H1 (cell line): ENCODE measurements at regions not wholly inside any gene's neighbourhood (a gene's known extent, or its start where the extent isn't known, plus 50 kb on each side); places are given as distances from the start of the nearest gene placed in this dataset.

Experiments
- CTCF ChIA-PET: fragments of 300-600 bp; sonication (Branson Sonifier 250); formaldehyde crosslinking; loops from one replicate; lab custom pipeline; 2021; ENCODE audit not compliant: partially characterized antibody; lab: Charles Lee
- POLR2A ChIA-PET: fragments of 300-600 bp; sonication (Branson Sonifier 250); formaldehyde crosslinking; loops from one replicate; lab custom pipeline; 2021; ENCODE audit warnings: inconsistent platforms; ENCODE audit not compliant: partially characterized antibody; lab: Charles Lee
- DNase-seq, 2 experiments: peaks; one replicate each; pipeline versions ENCODE4 v3.0.0 to v3.0.0-alpha.2; 2010 to 2022; ENCODE audit warnings: low spot score in 2 of 2, low read depth in 1 of 2, mixed read lengths in 1 of 2
- FAIRE-seq: peaks from 2 replicates; lab custom pipeline; 2011; peaks lifted over from hg19 to GRCh38; lab: Jason Lieb, UNC
- H2AFZ ChIP-seq: 2 replicates; pipeline ENCODE4 v1.8.1; 2012; ENCODE audit warnings: low read length, inconsistent platforms
- H2AK5ac ChIP-seq: 2 replicates; pipeline ENCODE4 v1.6.1; 2013; ENCODE audit warnings: low read depth, low read length
- H2BK120ac ChIP-seq: replicated peaks from 2 replicates; pipeline ENCODE3; 2013; ENCODE audit warnings: low read depth, low read length, inconsistent platforms
- H2BK12ac ChIP-seq: 2 replicates; pipeline ENCODE4 v1.6.1; 2013; ENCODE audit warnings: low read depth, low read length
- H2BK15ac ChIP-seq: 2 replicates; pipeline ENCODE4 v1.6.1; 2013; ENCODE audit warnings: low read length
- H2BK20ac ChIP-seq: 2 replicates; pipeline ENCODE4 v1.6.1; 2013; ENCODE audit warnings: low read length
- H2BK5ac ChIP-seq: 2 replicates; pipeline ENCODE4 v1.6.1; 2013; ENCODE audit warnings: low read depth, low read length
- H3K14ac ChIP-seq: 2 replicates; pipeline ENCODE4 v1.6.1; 2013; ENCODE audit warnings: inconsistent platforms; ENCODE audit not compliant: insufficient read length
- H3K18ac ChIP-seq: 2 replicates; pipeline ENCODE4 v1.6.1; 2013; ENCODE audit warnings: low read length; ENCODE audit errors: extremely low read depth
- H3K23ac ChIP-seq: 2 replicates; pipeline ENCODE4 v1.6.1; 2013; ENCODE audit warnings: inconsistent platforms; ENCODE audit not compliant: insufficient read length
- H3K23me2 ChIP-seq: 2 replicates; pipeline ENCODE4 v1.6.1; 2013; ENCODE audit warnings: low read depth, low read length
- H3K27ac ChIP-seq: 2 replicates; pipeline ENCODE4 v1.6.1; 2011; ENCODE audit warnings: low read depth, low read length, inconsistent platforms
- H3K27me3 ChIP-seq, 4 experiments: replicated peaks in 1 of 4; 1 replicate in 1 of 4; 2 replicates in 3 of 4; pipeline versions ENCODE4 v1.6.1 to v1.8.1; 2011 to 2013; ENCODE audit warnings: low read length in 3 of 4, mild to moderate bottlenecking in 3 of 4, inconsistent platforms in 2 of 4, mixed read lengths in 2 of 4, moderate library complexity in 1 of 4; ENCODE audit not compliant: control insufficient read depth in 3 of 4, insufficient read depth in 3 of 4; ENCODE audit errors: extremely low read depth in 1 of 4
- H3K36me3 ChIP-seq, 4 experiments: 2 replicates each; pipeline versions ENCODE4 v1.6.1 to v1.8.1; 2011 to 2013; ENCODE audit warnings: mild to moderate bottlenecking in 4 of 4, low read length in 3 of 4, moderate library complexity in 2 of 4, control low read depth in 1 of 4, inconsistent platforms in 1 of 4; ENCODE audit not compliant: insufficient read depth in 4 of 4, control insufficient read depth in 2 of 4
- H3K4ac ChIP-seq: replicated peaks from 2 replicates; pipeline ENCODE3; 2013; ENCODE audit warnings: low read length, low read depth, mixed read lengths, inconsistent platforms; ENCODE audit not compliant: insufficient read length
- H3K4me1 ChIP-seq, 4 experiments: replicated peaks in 1 of 4; 1 replicate in 1 of 4; 2 replicates in 3 of 4; pipeline versions ENCODE4 v1.6.1 to v1.8.1; 2011 to 2013; ENCODE audit warnings: low read length in 3 of 4, inconsistent platforms in 2 of 4, mixed read lengths in 1 of 4; ENCODE audit not compliant: insufficient read depth in 4 of 4, control insufficient read depth in 3 of 4
- H3K4me2 ChIP-seq, 2 experiments: 2 replicates each; pipeline versions ENCODE4 v1.6.1 to v1.8.1; 2011 to 2013; ENCODE audit warnings: low read depth in 2 of 2, low read length in 2 of 2, control low read depth in 1 of 2, inconsistent platforms in 1 of 2, mild to moderate bottlenecking in 1 of 2; ENCODE audit not compliant: insufficient read depth in 1 of 2
- H3K4me3 ChIP-seq, 4 experiments: fragments of 200-600, 300-600 bp in 1 of 4; sonication (generic), shearing (Covaris generic), sonication (Bioruptor Twin) in 1 of 4; 2 replicates each; pipeline versions ENCODE4 v1.5.1 to v1.8.1; 2011 to 2016; ENCODE audit warnings: low read length in 4 of 4, low read depth in 3 of 4, control low read depth in 2 of 4, inconsistent platforms in 2 of 4, mild to moderate bottlenecking in 2 of 4, mixed read lengths in 1 of 4, moderate library complexity in 1 of 4; ENCODE audit not compliant: insufficient read depth in 2 of 4; ENCODE audit errors: extremely low read depth in 1 of 4
- H3K56ac ChIP-seq: replicated peaks from 2 replicates; pipeline ENCODE3; 2013; ENCODE audit warnings: low read depth, mild to moderate bottlenecking, mixed read lengths, low read length, inconsistent platforms; ENCODE audit not compliant: insufficient read length
- H3K79me1 ChIP-seq: 2 replicates; pipeline ENCODE4 v1.6.1; 2013; ENCODE audit warnings: low read depth, low read length, control low read depth
- H3K79me2 ChIP-seq, 2 experiments: 2 replicates each; pipeline versions ENCODE4 v1.6.1 to v1.8.1; 2012 to 2013; ENCODE audit warnings: low read length in 2 of 2, mild to moderate bottlenecking in 2 of 2, inconsistent platforms in 1 of 2; ENCODE audit not compliant: insufficient read depth in 2 of 2, control insufficient read depth in 1 of 2
- H3K9ac ChIP-seq, 4 experiments: replicated peaks in 1 of 4; 1 replicate in 1 of 4; 2 replicates in 3 of 4; pipeline versions ENCODE4 v1.6.1 to v1.8.1; 2011 to 2013; ENCODE audit warnings: low read depth in 3 of 4, low read length in 3 of 4, control low read depth in 2 of 4, mild to moderate bottlenecking in 2 of 4, moderate library complexity in 2 of 4, inconsistent platforms in 1 of 4; ENCODE audit errors: extremely low read depth in 1 of 4
- H3K9me3 ChIP-seq, 2 experiments: 2 replicates each; pipeline versions ENCODE4 v1.6.1 to v1.8.1; 2012 to 2013; ENCODE audit warnings: mild to moderate bottlenecking in 2 of 2, moderate library complexity in 2 of 2, control low read depth in 1 of 2, inconsistent platforms in 1 of 2, low read depth in 1 of 2, low read length in 1 of 2, mixed read lengths in 1 of 2; ENCODE audit not compliant: insufficient read depth in 2 of 2
- H4K20me1 ChIP-seq, 2 experiments: replicated peaks in 1 of 2; 2 replicates each; pipeline versions ENCODE3 to v1.8.1; 2011 to 2013; ENCODE audit warnings: inconsistent platforms in 2 of 2, low read length in 2 of 2, mild to moderate bottlenecking in 1 of 2; ENCODE audit not compliant: insufficient read depth in 2 of 2, control insufficient read depth in 1 of 2
- H4K5ac ChIP-seq: 2 replicates; pipeline ENCODE4 v1.6.1; 2013; ENCODE audit warnings: low read length, low read depth, mixed read lengths, inconsistent platforms; ENCODE audit not compliant: insufficient read length
- H4K8ac ChIP-seq: 2 replicates; pipeline ENCODE4 v1.8.0; 2013; ENCODE audit warnings: mild to moderate bottlenecking, moderate library complexity, low read length, inconsistent platforms; ENCODE audit not compliant: insufficient read depth; ENCODE audit errors: extremely low read depth
- H4K91ac ChIP-seq: replicated peaks from 2 replicates; pipeline ENCODE3; 2013; ENCODE audit warnings: low read length, mixed read lengths, inconsistent platforms; ENCODE audit not compliant: insufficient read length
- BRCA1 ChIP-seq: IDR thresholded peaks from 2 replicates; pipeline ENCODE4 v1.6.1; 2012; ENCODE audit warnings: low read depth, low read length, improper control_type of control experiment
- CBX5 ChIP-seq: fragments of 300-800, 300-1000 bp; sonication (generic); IDR thresholded peaks from 2 replicates; pipeline ENCODE4 v1.7.1; 2016; ENCODE audit warnings: antibody characterized with exemption, low read length, low read depth
- CREB1 ChIP-seq: IDR thresholded peaks from 2 replicates; pipeline ENCODE4 v1.6.1; 2012; ENCODE audit warnings: inconsistent platforms
- EP300 ChIP-seq, 2 experiments: IDR thresholded peaks; 1 replicate in 1 of 2; 2 replicates in 1 of 2; pipeline ENCODE4 v1.6.1; 2011 to 2012; ENCODE audit warnings: low read depth in 2 of 2, low read length in 2 of 2, mild to moderate bottlenecking in 2 of 2, borderline replicate concordance in 1 of 2, inconsistent platforms in 1 of 2, moderate library complexity in 1 of 2
- KDM1A ChIP-seq: fragments of 200-600, 300-600 bp; sonication (generic); IDR thresholded peaks from 2 replicates; pipeline ENCODE4 v1.7.1; 2016; ENCODE audit warnings: mild to moderate bottlenecking, low read length, borderline replicate concordance
- KDM4A ChIP-seq: IDR thresholded peaks from one replicate; pipeline ENCODE4 v1.7.1; 2012; ENCODE audit warnings: low read depth, mild to moderate bottlenecking, moderate library complexity, low read length, inconsistent platforms; ENCODE audit not compliant: severe bottlenecking
- MAFK ChIP-seq: IDR thresholded peaks from 2 replicates; pipeline ENCODE4 v1.6.1; 2012; ENCODE audit warnings: low read depth, mild to moderate bottlenecking, improper control_type of control experiment, low read length
- POLR2AphosphoS5 ChIP-seq: IDR thresholded peaks from 2 replicates; pipeline ENCODE4 v1.6.1; 2011; ENCODE audit warnings: low read depth, low read length
- RXRA ChIP-seq: IDR thresholded peaks from 2 replicates; pipeline ENCODE4 v1.6.1; 2011; ENCODE audit warnings: low read depth, mild to moderate bottlenecking, low read length, moderate library complexity; ENCODE audit not compliant: insufficient read depth
- SRF ChIP-seq: IDR thresholded peaks from 2 replicates; pipeline ENCODE4 v1.6.1; 2011; ENCODE audit warnings: mild to moderate bottlenecking, low read depth, low read length, moderate library complexity
- TAF1 ChIP-seq: IDR thresholded peaks from 2 replicates; pipeline ENCODE4 v1.6.1; 2011; ENCODE audit warnings: mild to moderate bottlenecking, low read depth, low read length
- TAF7 ChIP-seq: optimal IDR thresholded peaks from 2 replicates; pipeline ENCODE3; 2011; ENCODE audit warnings: low read depth, mild to moderate bottlenecking, inconsistent platforms, low read length, moderate library complexity, borderline replicate concordance
- TCF12 ChIP-seq: IDR thresholded peaks from 2 replicates; pipeline ENCODE4 v1.6.1; 2011; ENCODE audit warnings: low read depth, mild to moderate bottlenecking, low read length
- TEAD4 ChIP-seq: IDR thresholded peaks from 2 replicates; pipeline ENCODE4 v1.6.1; 2012; ENCODE audit warnings: low read depth, low read length, inconsistent platforms, mixed read lengths
- YY1 ChIP-seq: IDR thresholded peaks from 2 replicates; pipeline ENCODE4 v1.6.1; 2011; ENCODE audit warnings: low read depth, mild to moderate bottlenecking, low read length
- WGBS, 2 experiments: shearing (Covaris generic) in 1 of 2; methylation state at CpG; one replicate each; pipeline versions ENCODE4 v1.1.6 to v1.1.7; 2013 to 2015; ENCODE audit warnings: low lambda C conversion rate in 2 of 2, mixed read lengths in 2 of 2, inconsistent platforms in 1 of 2, low coverage in 1 of 2, missing lambda C conversion rate in 1 of 2; ENCODE audit not compliant: insufficient replicate concordance in 2 of 2, insufficient coverage in 1 of 2, insufficient read length in 1 of 2; ENCODE audit errors: extremely low coverage in 1 of 2, missing lambda C conversion rate in 1 of 2; 5-methylcytosine and 5-hydroxymethylcytosine counted together

GRCh38 chr13:106681536-106681935 lies 113.6 kb upstream of the ARGLU1 start:
- POLR2A ChIA-PET, result interaction anchor here (0.7 to 1.0 kb wide), 3 partner anchors 51 to 1360 kb away, joined by 3 to 5 read pairs (median 4); no protein-coding TSS in a partner anchor
- H3K56ac ChIP-seq, result no peak overlapping the region
- no peaks in the 10 kb centered on the region for H3K23me2 ChIP-seq
- peak overlapping the region; percentile 48 to 61 for H3K4me2 ChIP-seq
- no peak overlapping the region for H3K27ac ChIP-seq
- H4K8ac ChIP-seq, result no peak overlapping the region
- H3K4ac ChIP-seq, result no peak overlapping the region
- H3K36me3 ChIP-seq, result no peaks in the 10 kb centered on the region
- H3K4me3 ChIP-seq, result peak overlapping the region in 1 of 4 experiments; percentile 10; a peak in 2 of 8 replicates
- H2BK5ac ChIP-seq, result peak overlapping the region; percentile 84
- H3K9me3 ChIP-seq, result no peaks in the 10 kb centered on the region
- H2AK5ac ChIP-seq, result no peak overlapping the region
- no peak for TF ChIP-seq CBX5
- no peak for TF ChIP-seq RXRA
- no peak for TF ChIP-seq CREB1
- TF ChIP-seq TEAD4, result no peak
- no peak for TF ChIP-seq SRF
- TF ChIP-seq EP300 (IDR thresholded peaks at IDR 0.05; ENCODE audit: borderline replicate concordance in 1 of 2, low read depth in 2 of 2, low read length in 2 of 2), result no peak
- TF ChIP-seq YY1, result no peak
- no peak for TF ChIP-seq TAF1
- TF ChIP-seq KDM1A, result no peak
- TF ChIP-seq MAFK, result no peak
- no peak for TF ChIP-seq KDM4A
- TF ChIP-seq POLR2AphosphoS5, result no peak
- TF ChIP-seq TCF12, result no peak
- TF ChIP-seq BRCA1, result no peak
- no peak for TF ChIP-seq TAF7
- TF ChIP-seq, all 59 proteins: peak for 0
- WGBS, 2 experiments, result 48% methylated on average over 3 of the region's 3 CpGs; no CpG with 5 or more reads in 1 of the 2 experiments
- Histone ChIP-seq H3K79me2 (no peaks in the 10 kb centered on the region), H3K4me1 (peaks cover 2 to 10% (median 6%) of the 10 kb centered on the region in 4 experiments; a peak in 6 of 7 replicates), H2AFZ (no peak overlapping the region), H2BK120ac (peak overlapping the region; percentile 14), H3K23ac (no peak overlapping the region), H4K5ac (no peak overlapping the region), H3K9ac (peak overlapping the region in 2 of 4 experiments; percentile 10 to 40; a peak in 2 of 7 replicates), H3K14ac (no peak overlapping the region), H4K91ac (no peak overlapping the region), H4K20me1 (no peaks in the 10 kb centered on the region), H2BK12ac (peak overlapping the region; percentile 78; the same call in 1 of the 2 replicates), H3K18ac (peak overlapping the region; percentile 6; the same call in 1 of the 2 replicates), H3K79me1 (no peaks in the 10 kb centered on the region), H2BK15ac (no peak overlapping the region), H3K27me3 (no peaks in the 10 kb centered on the region; a peak in 1 of 7 replicates), H2BK20ac (peak overlapping the region; percentile 68; the same call in 1 of the 2 replicates)
- CTCF ChIA-PET, result no interaction called here
- DNase-seq, result no peak
- FAIRE-seq, result peak; percentile 19
